MCF 10A (cell line): ENCODE measurements at regions not wholly inside any gene's neighbourhood (a gene's known extent, or its start where the extent isn't known, plus 50 kb on each side); places are given as distances from the start of the nearest gene placed in this dataset.

Experiments
- BruUV-seq: library from RNA; stranded (reverse); fragments of 400-500 nt; replicated peaks from 2 replicates; lab custom pipeline; 2021; lab: Mats Ljungman, UMichigan
- CTCF ChIA-PET: fragments of 300-600 bp; sonication (Branson Sonifier 250); formaldehyde crosslinking; extraction: SDS; loops from one replicate; lab custom pipeline; 2021; ENCODE audit warnings: antibody characterized with exemption, inconsistent platforms; lab: Yijun Ruan, JAX
- POLR2A ChIA-PET: fragments of 300-600, 350-650 bp; sonication (Branson Sonifier 250); formaldehyde crosslinking; extraction: SDS; loops from one replicate; lab custom pipeline; 2020; ENCODE audit warnings: antibody characterized with exemption, inconsistent platforms; lab: Yijun Ruan, JAX
- DNase-seq: peaks from one replicate; pipeline ENCODE4 v3.0.0-alpha.2; 2018; ENCODE audit not compliant: unreplicated experiment
- H3K27ac Mint-ChIP-seq: one replicate; pipeline ENCODE4 v1.8.0; 2022; ENCODE audit warnings: mild to moderate bottlenecking, low read depth, mixed read lengths; ENCODE audit not compliant: unreplicated experiment
- H3K27me3 Mint-ChIP-seq: one replicate; pipeline ENCODE4 v1.8.0; 2022; ENCODE audit warnings: mixed read lengths; ENCODE audit not compliant: insufficient read depth, unreplicated experiment
- H3K36me3 Mint-ChIP-seq: one replicate; pipeline ENCODE4 v1.8.0; 2022; ENCODE audit warnings: mild to moderate bottlenecking, moderate library complexity, mixed read lengths; ENCODE audit not compliant: insufficient read depth, unreplicated experiment
- H3K4me1 Mint-ChIP-seq: one replicate; pipeline ENCODE4 v1.8.0; 2022; ENCODE audit warnings: mixed read lengths; ENCODE audit not compliant: insufficient read depth, unreplicated experiment
- H3K4me3 Mint-ChIP-seq: one replicate; pipeline ENCODE4 v1.8.0; 2022; ENCODE audit warnings: mild to moderate bottlenecking, moderate library complexity, mixed read lengths; ENCODE audit not compliant: unreplicated experiment
- H3K9me3 Mint-ChIP-seq: one replicate; pipeline ENCODE4 v1.8.0; 2022; ENCODE audit warnings: mixed read lengths; ENCODE audit not compliant: unreplicated experiment
- intact Hi-C: fragments of 100-400 bp; cut with micrococcal nuclease; formaldehyde crosslinking; loops from 2 replicates; pipeline ENCODE4 v1.14.1; 2022
- TF ChIP-seq, protein P1 (sequence below): fragments of 200-600 bp; IDR thresholded peaks from one replicate; pipeline ENCODE4 v1.8.0; 2022; ENCODE audit warnings: antibody characterized with exemption, mild to moderate bottlenecking; ENCODE audit not compliant: unreplicated experiment

DNA sequence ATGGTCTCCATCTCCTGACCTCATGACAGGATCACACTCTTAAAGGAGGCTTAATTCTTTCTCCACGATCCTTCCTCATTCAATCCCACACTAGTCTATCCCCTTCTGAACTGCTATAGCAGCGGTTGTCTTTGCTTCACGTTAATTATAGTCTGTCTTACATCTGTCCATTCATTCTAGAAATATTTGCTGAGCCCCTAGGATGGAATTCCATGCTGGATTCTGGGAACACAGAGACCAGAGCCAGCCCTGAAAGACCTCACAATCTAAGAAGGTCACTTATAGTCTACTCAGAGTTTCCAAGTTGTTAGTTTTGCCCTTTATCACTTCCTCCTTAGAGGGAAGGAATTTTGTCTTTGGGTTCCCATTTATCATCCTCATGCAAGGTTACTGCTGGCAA lies 193.5 kb downstream of the GAS1 start:
- TF ChIP-seq, protein P1, sequence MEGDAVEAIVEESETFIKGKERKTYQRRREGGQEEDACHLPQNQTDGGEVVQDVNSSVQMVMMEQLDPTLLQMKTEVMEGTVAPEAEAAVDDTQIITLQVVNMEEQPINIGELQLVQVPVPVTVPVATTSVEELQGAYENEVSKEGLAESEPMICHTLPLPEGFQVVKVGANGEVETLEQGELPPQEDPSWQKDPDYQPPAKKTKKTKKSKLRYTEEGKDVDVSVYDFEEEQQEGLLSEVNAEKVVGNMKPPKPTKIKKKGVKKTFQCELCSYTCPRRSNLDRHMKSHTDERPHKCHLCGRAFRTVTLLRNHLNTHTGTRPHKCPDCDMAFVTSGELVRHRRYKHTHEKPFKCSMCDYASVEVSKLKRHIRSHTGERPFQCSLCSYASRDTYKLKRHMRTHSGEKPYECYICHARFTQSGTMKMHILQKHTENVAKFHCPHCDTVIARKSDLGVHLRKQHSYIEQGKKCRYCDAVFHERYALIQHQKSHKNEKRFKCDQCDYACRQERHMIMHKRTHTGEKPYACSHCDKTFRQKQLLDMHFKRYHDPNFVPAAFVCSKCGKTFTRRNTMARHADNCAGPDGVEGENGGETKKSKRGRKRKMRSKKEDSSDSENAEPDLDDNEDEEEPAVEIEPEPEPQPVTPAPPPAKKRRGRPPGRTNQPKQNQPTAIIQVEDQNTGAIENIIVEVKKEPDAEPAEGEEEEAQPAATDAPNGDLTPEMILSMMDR: no peak
- no peaks in the 10 kb centered on the region for H3K9me3 Mint-ChIP-seq
- no peak overlapping the region for H3K4me3 Mint-ChIP-seq
- DNase-seq: no peak
- H3K36me3 Mint-ChIP-seq: no peaks in the 10 kb centered on the region
- intact Hi-C loops: no loop called here
- H3K27me3 Mint-ChIP-seq: peaks cover 10% of the 10 kb centered on the region
- no peak overlapping the region for H3K27ac Mint-ChIP-seq
- BruUV-seq: no TSS peak
- H3K4me1 Mint-ChIP-seq: no peaks in the 10 kb centered on the region
- ChIA-PET CTCF (no interaction called here), POLR2A (no interaction called here)

DNA sequence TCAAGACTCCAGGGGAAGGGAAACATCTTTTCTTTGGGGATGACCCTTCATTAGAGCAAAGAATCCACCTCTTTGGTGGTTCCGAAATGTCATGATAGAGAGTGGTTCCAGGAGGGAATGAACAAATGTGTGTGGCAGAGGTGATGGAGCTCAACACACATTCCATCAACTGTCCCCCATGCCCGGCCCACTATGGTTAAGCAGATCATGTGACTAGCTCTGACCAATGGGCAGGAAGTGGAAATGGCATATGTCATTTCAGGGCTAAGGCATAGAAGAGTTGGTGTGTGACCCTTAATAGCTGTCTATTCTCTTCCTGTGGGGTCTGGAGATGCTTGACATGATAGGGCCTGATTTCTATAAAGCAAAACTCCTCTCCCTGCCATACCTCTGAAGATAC lies 194.6 kb downstream of the GAS1 start:
- no peak for DNase-seq
- intact Hi-C loops: no loop called here
- peaks cover 10% of the 10 kb centered on the region for H3K27me3 Mint-ChIP-seq
- ChIA-PET CTCF (no interaction called here), POLR2A (no interaction called here)
- BruUV-seq: no TSS peak
- H3K27ac Mint-ChIP-seq: no peak overlapping the region
- no peaks in the 10 kb centered on the region for H3K36me3 Mint-ChIP-seq
- TF ChIP-seq, protein P1: no peak
- no peak overlapping the region for H3K4me3 Mint-ChIP-seq
- no peaks in the 10 kb centered on the region for H3K9me3 Mint-ChIP-seq
- H3K4me1 Mint-ChIP-seq: no peaks in the 10 kb centered on the region

DNA sequence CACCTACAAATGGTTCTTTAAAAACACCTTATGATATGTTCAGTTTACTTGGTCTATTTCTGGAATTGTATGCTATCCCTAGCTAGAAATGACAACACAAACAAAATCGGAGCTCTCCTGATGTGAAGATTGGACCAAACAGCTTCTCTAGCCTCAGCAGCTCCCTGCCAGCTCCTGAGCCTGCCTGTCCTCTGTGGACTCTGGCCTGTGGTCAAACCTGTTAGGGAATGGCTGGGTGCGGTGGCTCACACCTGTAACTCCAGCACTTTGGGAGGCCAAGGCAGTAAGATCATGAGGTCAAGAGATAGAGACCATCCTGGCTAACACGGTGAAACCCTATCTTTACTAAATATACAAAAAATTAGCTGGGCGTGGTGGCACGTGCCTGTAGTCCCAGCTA lies 195.3 kb downstream of the GAS1 start:
- H3K4me3 Mint-ChIP-seq: no peak overlapping the region
- POLR2A ChIA-PET: no interaction called here
- peaks cover 10% of the 10 kb centered on the region for H3K27me3 Mint-ChIP-seq
- TF ChIP-seq, protein P1: no peak
- no peaks in the 10 kb centered on the region for H3K36me3 Mint-ChIP-seq
- CTCF ChIA-PET: no interaction called here
- DNase-seq: no peak
- H3K4me1 Mint-ChIP-seq: no peaks in the 10 kb centered on the region
- H3K9me3 Mint-ChIP-seq: no peaks in the 10 kb centered on the region
- no peak overlapping the region for H3K27ac Mint-ChIP-seq
- BruUV-seq: no TSS peak
- intact Hi-C loops: no loop called here

DNA sequence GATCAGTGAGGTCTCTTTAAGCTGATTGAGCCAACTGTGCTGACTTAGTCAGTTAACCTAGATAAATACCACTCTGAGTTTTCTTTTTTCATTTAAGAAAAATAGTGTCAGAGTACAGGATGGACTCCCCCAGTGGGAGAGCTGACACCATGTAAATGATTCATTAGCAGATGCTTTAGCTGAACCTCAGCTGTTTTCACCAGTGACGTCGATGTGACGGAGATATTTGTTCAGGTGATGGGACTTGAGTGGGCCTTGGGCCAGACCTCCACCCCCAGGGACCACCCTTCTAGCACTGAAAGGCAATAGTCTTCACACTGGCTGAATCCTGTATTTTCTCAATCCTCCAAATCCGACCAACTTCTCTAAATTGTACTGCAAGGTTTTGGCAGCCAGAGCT lies 196.1 kb downstream of the GAS1 start:
- H3K4me1 Mint-ChIP-seq: no peaks in the 10 kb centered on the region
- no TSS peak for BruUV-seq

More for the DNA sequence above, 196.1 kb downstream of the GAS1 start:
- H3K27ac Mint-ChIP-seq: no peak overlapping the region
- no peaks in the 10 kb centered on the region for H3K36me3 Mint-ChIP-seq
- no peaks in the 10 kb centered on the region for H3K9me3 Mint-ChIP-seq
- CTCF ChIA-PET: interaction anchor here (0.6 kb wide), 1 partner anchor 70 kb away, joined by 3 read pairs; no protein-coding TSS in a partner anchor
- H3K4me3 Mint-ChIP-seq: no peak overlapping the region
- POLR2A ChIA-PET: interaction anchor here (0.6 to 0.9 kb wide), 2 partner anchors 10 to 68 kb away, joined by 3 to 4 read pairs; no protein-coding TSS in a partner anchor
- no peak for DNase-seq
- TF ChIP-seq, protein P1: no peak
- intact Hi-C loops: no loop called here
- peaks cover 10% of the 10 kb centered on the region for H3K27me3 Mint-ChIP-seq
